ENCODE measurements at regions not wholly inside any gene's neighbourhood (a gene's known extent, or its start where the extent isn't known, plus 50 kb on each side); places are given as distances from the start of the nearest gene placed in this dataset.

- ChIA-PET POLR2A (no interaction called here), RAD21 (ENCODE audit: unreplicated experiment) (no interaction called here), CTCF (no interaction called here), SMC1A (ENCODE audit: uncharacterized antibody, unreplicated experiment) (interaction anchor here (1.4 kb wide), 1 partner anchor 12 kb away, joined by 3 read pairs; no protein-coding TSS in a partner anchor)
- ATAC-seq (no peak), DNase-seq (ENCODE audit: low read depth, low spot score) (no peak), FAIRE-seq (no peak)
- Histone ChIP-seq H3K4me1 (ENCODE audit: control insufficient read depth, insufficient read depth, low read length) (no peaks in the 10 kb centered on the region), H3K27ac (ENCODE audit: control insufficient read depth, insufficient read depth) (no peak overlapping the region), H3K79me2 (ENCODE audit: control insufficient read depth, insufficient read depth, low read length) (no peaks in the 10 kb centered on the region), H3K36me3 (ENCODE audit: control insufficient read depth in 2 of 2, insufficient read depth in 2 of 2, low read length in 1 of 2) (no peaks in the 10 kb centered on the region), H3K9ac (ENCODE audit: control insufficient read depth, insufficient read depth, low read length) (no peak overlapping the region), H3K4me2 (ENCODE audit: control insufficient read depth, insufficient read depth) (no peak overlapping the region), H4K20me1 (ENCODE audit: control insufficient read depth, insufficient read depth) (no peaks in the 10 kb centered on the region), H3K27me3 (replicated peaks in 1 of 2; ENCODE audit: control insufficient read depth in 2 of 2, insufficient read depth in 2 of 2, low read length in 1 of 2) (no peaks in the 10 kb centered on the region), H2AFZ (ENCODE audit: control insufficient read depth, low read depth, low read length) (no peak overlapping the region), H3K9me3 (replicated peaks; ENCODE audit: control insufficient read depth, insufficient read depth, low read length) (no peaks in the 10 kb centered on the region), H3K4me3 (no peak overlapping the region)
- in situ Hi-C loops (cut with MboI) = no loop called here
- no peak for TF ChIP-seq NFXL1 (IDR thresholded peaks at IDR 0.05; ENCODE audit: borderline replicate concordance)
- no peak for TF ChIP-seq CHD4 (IDR thresholded peaks at IDR 0.05)
- no peak for TF ChIP-seq YY1 (IDR thresholded peaks at IDR 0.05; ENCODE audit: low read depth, low read length)
- TF ChIP-seq PRDM15 (CRISPR knock-in tag; IDR thresholded peaks at IDR 0.05) = no peak
- no peak for TF ChIP-seq RFX5 (IDR thresholded peaks at IDR 0.05; ENCODE audit: low read depth, low read length)
- no peak for TF ChIP-seq NRF1 (conservative IDR thresholded peaks at IDR 0.05; ENCODE audit: low read depth, low read length)
- no peak for TF ChIP-seq TCF3 (IDR thresholded peaks at IDR 0.05; ENCODE audit: borderline replicate concordance, insufficient read depth, low read depth, low read length)
- TF ChIP-seq MYC (IDR thresholded peaks at IDR 0.05; ENCODE audit: insufficient read depth, insufficient read length, insufficient replicate concordance, low read length, severe bottlenecking) = no peak
- no peak for TF ChIP-seq JUNB (IDR thresholded peaks at IDR 0.05)
- intact Hi-C loops (cut with micrococcal nuclease; ENCODE audit: unreplicated experiment) = no loop called here
- WGBS (ENCODE audit: insufficient coverage, insufficient replicate concordance, low lambda C conversion rate, missing lambda C conversion rate) = 15% methylated on average over 2 of the region's 2 CpGs
- BruUV-seq (replicated peaks) = no TSS peak
These were observed 129.9 kb downstream of the INHBA start for GRCh38 chr7:41573015-41573414.

Measured in GM12878 (cell line).